ENCODE measurements at regions not wholly inside any gene's neighbourhood (a gene's known extent, or its start where the extent isn't known, plus 50 kb on each side); places are given as distances from the start of the nearest gene placed in this dataset.

GRCh38 chr14:25942090-25942489, 655.7 kb downstream of the NOVA1 start:
- in situ Hi-C loops (cut with HindIII; ENCODE audit: low pct_ligation_motif_present, low pct_unique_long_range_greater_than_20kb, low sequenced_read_pairs) = no loop called here
- DNase-seq = no peak

- in situ Hi-C loops (cut with HindIII; ENCODE audit: low pct_ligation_motif_present, low pct_unique_long_range_greater_than_20kb, low sequenced_read_pairs) = no loop called here
- DNase-seq = no peak
Measured at GRCh38 chr14:25933731-25934130, 664.1 kb downstream of the NOVA1 start.

- in situ Hi-C loops (cut with HindIII; ENCODE audit: low pct_ligation_motif_present, low pct_unique_long_range_greater_than_20kb, low sequenced_read_pairs) = no loop called here
- no peak for DNase-seq
Measured at GRCh38 chr14:25929881-25930615, 667.8 kb downstream of the NOVA1 start.

GRCh38 chr14:25911831-25912230, 686.0 kb downstream of the NOVA1 start:
- in situ Hi-C loops (cut with HindIII; ENCODE audit: low pct_ligation_motif_present, low pct_unique_long_range_greater_than_20kb, low sequenced_read_pairs) = no loop called here
- no peak for DNase-seq

- in situ Hi-C loops (cut with HindIII; ENCODE audit: low pct_ligation_motif_present, low pct_unique_long_range_greater_than_20kb, low sequenced_read_pairs) = no loop called here
- DNase-seq = no peak
Measured at GRCh38 chr14:25909045-25909747, 688.6 kb downstream of the NOVA1 start.

GRCh38 chr14:25908277-25909044, 689.4 kb downstream of the NOVA1 start:
- DNase-seq = no peak
- in situ Hi-C loops (cut with HindIII; ENCODE audit: low pct_ligation_motif_present, low pct_unique_long_range_greater_than_20kb, low sequenced_read_pairs) = no loop called here

GRCh38 chr14:25904446-25904845, 693.4 kb downstream of the NOVA1 start:
- in situ Hi-C loops (cut with HindIII; ENCODE audit: low pct_ligation_motif_present, low pct_unique_long_range_greater_than_20kb, low sequenced_read_pairs) = no loop called here
- DNase-seq = no peak

- in situ Hi-C loops (cut with HindIII; ENCODE audit: low pct_ligation_motif_present, low pct_unique_long_range_greater_than_20kb, low sequenced_read_pairs) = no loop called here
- no peak for DNase-seq
Measured at GRCh38 chr14:25899197-25899596, 698.6 kb downstream of the NOVA1 start.

GRCh38 chr14:25896777-25897176, 701.1 kb downstream of the NOVA1 start:
- in situ Hi-C loops (cut with HindIII; ENCODE audit: low pct_ligation_motif_present, low pct_unique_long_range_greater_than_20kb, low sequenced_read_pairs) = no loop called here
- DNase-seq = no peak

GRCh38 chr14:25895740-25896139, 702.1 kb downstream of the NOVA1 start:
- DNase-seq = no peak
- in situ Hi-C loops (cut with HindIII; ENCODE audit: low pct_ligation_motif_present, low pct_unique_long_range_greater_than_20kb, low sequenced_read_pairs) = no loop called here

GRCh38 chr14:25887251-25887878, 710.5 kb downstream of the NOVA1 start:
- in situ Hi-C loops (cut with HindIII; ENCODE audit: low pct_ligation_motif_present, low pct_unique_long_range_greater_than_20kb, low sequenced_read_pairs) = no loop called here
- DNase-seq = no peak

GRCh38 chr14:25884657-25885056, 713.2 kb downstream of the NOVA1 start:
- in situ Hi-C loops (cut with HindIII; ENCODE audit: low pct_ligation_motif_present, low pct_unique_long_range_greater_than_20kb, low sequenced_read_pairs) = no loop called here
- DNase-seq = no peak

GRCh38 chr14:25882899-25883298, 714.9 kb downstream of the NOVA1 start:
- DNase-seq = no peak
- in situ Hi-C loops (cut with HindIII; ENCODE audit: low pct_ligation_motif_present, low pct_unique_long_range_greater_than_20kb, low sequenced_read_pairs) = no loop called here

- in situ Hi-C loops (cut with HindIII; ENCODE audit: low pct_ligation_motif_present, low pct_unique_long_range_greater_than_20kb, low sequenced_read_pairs) = no loop called here
- no peak for DNase-seq
Measured at GRCh38 chr14:25875475-25875874, 722.4 kb downstream of the NOVA1 start.

GRCh38 chr14:25869854-25870253, 728.0 kb downstream of the NOVA1 start:
- no peak for DNase-seq
- in situ Hi-C loops (cut with HindIII; ENCODE audit: low pct_ligation_motif_present, low pct_unique_long_range_greater_than_20kb, low sequenced_read_pairs) = no loop called here

- in situ Hi-C loops (cut with HindIII; ENCODE audit: low pct_ligation_motif_present, low pct_unique_long_range_greater_than_20kb, low sequenced_read_pairs) = no loop called here
- no peak for DNase-seq
Measured at GRCh38 chr14:25868521-25869314, 729.1 kb downstream of the NOVA1 start.

- DNase-seq = no peak
- in situ Hi-C loops (cut with HindIII; ENCODE audit: low pct_ligation_motif_present, low pct_unique_long_range_greater_than_20kb, low sequenced_read_pairs) = no loop called here
Measured at GRCh38 chr14:25861406-25861805, 736.4 kb downstream of the NOVA1 start.

GRCh38 chr14:25848601-25849000, 749.2 kb downstream of the NOVA1 start:
- DNase-seq = no peak
- in situ Hi-C loops (cut with HindIII; ENCODE audit: low pct_ligation_motif_present, low pct_unique_long_range_greater_than_20kb, low sequenced_read_pairs) = no loop called here
